ENCODE measurements at regions not wholly inside any gene's neighbourhood (a gene's known extent, or its start where the extent isn't known, plus 50 kb on each side); places are given as distances from the start of the nearest gene placed in this dataset.

DNA sequence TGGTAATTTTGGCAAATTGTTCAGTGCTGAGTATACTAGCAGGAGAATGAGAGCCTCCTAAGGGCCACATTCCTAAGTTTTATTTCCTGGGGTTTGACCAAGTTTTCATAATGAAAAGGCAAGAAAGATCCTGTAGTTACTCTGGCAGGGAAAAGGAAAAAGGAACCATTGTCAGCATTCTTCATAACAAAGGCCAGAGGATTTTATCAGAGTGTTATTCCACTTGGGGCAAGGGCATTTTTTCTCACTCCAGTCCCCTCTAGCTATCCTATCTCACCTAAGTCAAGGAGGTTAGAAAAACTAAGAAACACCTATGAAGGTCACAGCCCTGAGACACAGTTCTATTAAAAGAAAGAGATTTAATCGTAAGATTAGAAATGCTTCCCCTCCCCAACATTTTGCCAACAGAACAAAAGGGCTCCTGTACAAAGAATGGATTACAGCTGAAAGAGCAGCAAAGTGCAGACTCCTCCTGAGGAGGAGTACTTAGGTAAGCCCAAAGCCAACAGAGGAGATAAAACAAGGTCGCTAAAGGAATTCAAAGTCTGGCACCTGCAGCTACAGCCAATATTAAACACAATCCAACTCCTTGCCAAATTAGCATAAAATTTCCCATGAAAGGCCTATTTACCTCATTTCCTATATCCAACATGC is 162.4 kb downstream of the GALC start:
- no peak for TF ChIP-seq CTCF (conservative IDR thresholded peaks at IDR 0.05; ENCODE audit: low read depth in 2 of 2)
- TF ChIP-seq ZNF462 (CRISPR knock-in tag; IDR thresholded peaks at IDR 0.05) = no peak
- TF ChIP-seq EZH2 (IDR thresholded peaks at IDR 0.05; ENCODE audit: low read depth, unreplicated experiment) = no peak
- no peak for TF ChIP-seq CREB1 (CRISPR knock-in tag; IDR thresholded peaks at IDR 0.05; ENCODE audit: low read depth)
- TF ChIP-seq, protein P1, sequence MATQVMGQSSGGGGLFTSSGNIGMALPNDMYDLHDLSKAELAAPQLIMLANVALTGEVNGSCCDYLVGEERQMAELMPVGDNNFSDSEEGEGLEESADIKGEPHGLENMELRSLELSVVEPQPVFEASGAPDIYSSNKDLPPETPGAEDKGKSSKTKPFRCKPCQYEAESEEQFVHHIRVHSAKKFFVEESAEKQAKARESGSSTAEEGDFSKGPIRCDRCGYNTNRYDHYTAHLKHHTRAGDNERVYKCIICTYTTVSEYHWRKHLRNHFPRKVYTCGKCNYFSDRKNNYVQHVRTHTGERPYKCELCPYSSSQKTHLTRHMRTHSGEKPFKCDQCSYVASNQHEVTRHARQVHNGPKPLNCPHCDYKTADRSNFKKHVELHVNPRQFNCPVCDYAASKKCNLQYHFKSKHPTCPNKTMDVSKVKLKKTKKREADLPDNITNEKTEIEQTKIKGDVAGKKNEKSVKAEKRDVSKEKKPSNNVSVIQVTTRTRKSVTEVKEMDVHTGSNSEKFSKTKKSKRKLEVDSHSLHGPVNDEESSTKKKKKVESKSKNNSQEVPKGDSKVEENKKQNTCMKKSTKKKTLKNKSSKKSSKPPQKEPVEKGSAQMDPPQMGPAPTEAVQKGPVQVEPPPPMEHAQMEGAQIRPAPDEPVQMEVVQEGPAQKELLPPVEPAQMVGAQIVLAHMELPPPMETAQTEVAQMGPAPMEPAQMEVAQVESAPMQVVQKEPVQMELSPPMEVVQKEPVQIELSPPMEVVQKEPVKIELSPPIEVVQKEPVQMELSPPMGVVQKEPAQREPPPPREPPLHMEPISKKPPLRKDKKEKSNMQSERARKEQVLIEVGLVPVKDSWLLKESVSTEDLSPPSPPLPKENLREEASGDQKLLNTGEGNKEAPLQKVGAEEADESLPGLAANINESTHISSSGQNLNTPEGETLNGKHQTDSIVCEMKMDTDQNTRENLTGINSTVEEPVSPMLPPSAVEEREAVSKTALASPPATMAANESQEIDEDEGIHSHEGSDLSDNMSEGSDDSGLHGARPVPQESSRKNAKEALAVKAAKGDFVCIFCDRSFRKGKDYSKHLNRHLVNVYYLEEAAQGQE (IDR thresholded peaks at IDR 0.05; ENCODE audit: unreplicated experiment) = no peak
- no peak for TF ChIP-seq POLR2AphosphoS5 (IDR thresholded peaks at IDR 0.05; ENCODE audit: low read depth)
- no peak for TF ChIP-seq EZH2phosphoT487 (IDR thresholded peaks at IDR 0.05; ENCODE audit: unreplicated experiment)
- TF ChIP-seq JUNB (IDR thresholded peaks at IDR 0.05; ENCODE audit: unreplicated experiment) = no peak
- no peak for TF ChIP-seq STAT1 (IDR thresholded peaks at IDR 0.05; ENCODE audit: unreplicated experiment)
- TF ChIP-seq ZNF331 (CRISPR knock-in tag; IDR thresholded peaks at IDR 0.05; ENCODE audit: low read depth) = no peak

Measured in GM23338 (cell line).